Keratinocyte (primary cell): ENCODE measurements at regions not wholly inside any gene's neighbourhood (a gene's known extent, or its start where the extent isn't known, plus 50 kb on each side); places are given as distances from the start of the nearest gene placed in this dataset.

Source experiments
- DNase-seq: peaks from one replicate; pipeline ENCODE4 v3.0.0-alpha.2; 2011; ENCODE audit warnings: low read depth, missing footprints, low spot score
- FAIRE-seq: peaks from 2 replicates; lab custom pipeline; 2011; peaks lifted over from hg19 to GRCh38; lab: Jason Lieb, UNC
- H2AFZ ChIP-seq: 2 replicates; pipeline ENCODE4 v1.6.0; 2012; ENCODE audit warnings: low read length, control low read depth, inconsistent platforms; ENCODE audit not compliant: control insufficient read depth
- H3K27ac ChIP-seq: 2 replicates; pipeline ENCODE4 v1.5.1; 2011; ENCODE audit warnings: low read length; ENCODE audit not compliant: control insufficient read depth, insufficient read depth
- H3K27me3 ChIP-seq: 3 replicates; pipeline ENCODE4 v1.6.0; 2011; ENCODE audit warnings: low read length; ENCODE audit not compliant: control insufficient read depth, insufficient read depth; ENCODE audit errors: extremely low read depth
- H3K36me3 ChIP-seq, 2 experiments: 2 replicates in 1 of 2; 3 replicates in 1 of 2; pipeline ENCODE4 v1.5.1; 2011; ENCODE audit warnings: low read length in 2 of 2, mild to moderate bottlenecking in 1 of 2; ENCODE audit not compliant: control insufficient read depth in 2 of 2, insufficient read depth in 2 of 2; ENCODE audit errors: extremely low read depth in 1 of 2
- H3K4me1 ChIP-seq: 3 replicates; pipeline ENCODE4 v1.5.1; 2011; ENCODE audit warnings: low read length; ENCODE audit not compliant: control insufficient read depth, insufficient read depth; ENCODE audit errors: extremely low read depth
- H3K4me2 ChIP-seq: 3 replicates; pipeline ENCODE4 v1.6.0; 2011; ENCODE audit warnings: low read depth, low read length; ENCODE audit not compliant: control insufficient read depth, insufficient read depth; ENCODE audit errors: extremely low read depth
- H3K4me3 ChIP-seq, 3 experiments: fragments of 200-600 bp in 1 of 3; sonication (generic) in 1 of 3; 2 replicates in 2 of 3; 3 replicates in 1 of 3; pipeline ENCODE4 v1.5.1; 2011 to 2016; ENCODE audit warnings: low read length in 3 of 3, mild to moderate bottlenecking in 3 of 3, control low read depth in 2 of 3, inconsistent platforms in 1 of 3, low read depth in 1 of 3, mixed read lengths in 1 of 3, mixed run types in 1 of 3, moderate library complexity in 1 of 3; ENCODE audit not compliant: control insufficient read depth in 2 of 3, insufficient read depth in 2 of 3; ENCODE audit errors: extremely low read depth in 1 of 3
- H3K79me2 ChIP-seq: 2 replicates; pipeline ENCODE4 v1.6.0; 2012; ENCODE audit warnings: low read length; ENCODE audit not compliant: control insufficient read depth, insufficient read depth
- H3K9ac ChIP-seq: 3 replicates; pipeline ENCODE4 v1.6.0; 2011; ENCODE audit warnings: low read length; ENCODE audit not compliant: control insufficient read depth, insufficient read depth; ENCODE audit errors: extremely low read depth
- H3K9me1 ChIP-seq: 3 replicates; pipeline ENCODE4 v1.6.0; 2011; ENCODE audit warnings: low read length; ENCODE audit not compliant: control insufficient read depth, insufficient read depth; ENCODE audit errors: extremely low read depth
- H3K9me3 ChIP-seq: 2 replicates; pipeline ENCODE4 v1.5.1; 2012; ENCODE audit warnings: low read depth, low read length; ENCODE audit not compliant: control insufficient read depth
- H4K20me1 ChIP-seq: 3 replicates; pipeline ENCODE4 v1.6.0; 2011; ENCODE audit warnings: low read length; ENCODE audit not compliant: control insufficient read depth, insufficient read depth; ENCODE audit errors: extremely low read depth
- CTCF ChIP-seq, 3 experiments: IDR thresholded peaks in 1 of 3; conservative IDR thresholded peaks in 1 of 3; optimal IDR thresholded peaks in 1 of 3; 2 replicates in 2 of 3; 3 replicates in 1 of 3; pipeline versions ENCODE3 to v1.5.1; 2011; ENCODE audit warnings: low read length in 3 of 3, mild to moderate bottlenecking in 3 of 3, moderate library complexity in 2 of 3, control low read depth in 1 of 3, inconsistent platforms in 1 of 3; ENCODE audit not compliant: insufficient read depth in 2 of 3; ENCODE audit errors: extremely low read depth in 1 of 3
- EZH2 ChIP-seq: IDR thresholded peaks from one replicate; pipeline ENCODE4 v1.6.1; 2012; ENCODE audit warnings: inconsistent platforms, mild to moderate bottlenecking, low read length, moderate library complexity
- dilution Hi-C: fragments of 300-500 bp; cut with MboI; formaldehyde crosslinking; loops from one replicate; pipeline ENCODE4 v1.7.0; 2020; ENCODE audit warnings: low sequenced_read_pairs; ENCODE audit not compliant: extremely low pct_ligation_motif_present

DNA sequence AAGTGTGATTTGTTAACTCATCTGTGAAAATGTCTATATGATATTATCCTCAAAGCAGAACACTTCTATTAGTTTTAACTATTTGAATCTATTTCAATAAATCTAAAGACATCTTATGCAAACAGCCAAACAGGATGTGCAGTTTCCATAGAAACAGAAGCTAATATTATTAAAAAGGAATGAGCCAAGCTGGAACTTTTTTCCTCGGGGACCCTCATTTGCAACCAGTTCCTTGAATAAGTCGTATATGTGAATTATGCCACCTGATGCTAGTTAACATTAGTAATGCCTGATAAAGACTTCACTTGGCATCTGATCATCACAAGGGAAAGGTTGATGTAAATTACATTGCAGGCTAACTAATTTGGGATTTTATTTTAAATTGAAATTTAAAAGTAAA lies 216.9 kb upstream of the SMLR1 start:
- Histone ChIP-seq H3K27me3 (no peaks in the 10 kb centered on the region), H3K4me2 (no peak overlapping the region), H3K4me1 (peaks cover 5% of the 10 kb centered on the region), H2AFZ (no peak overlapping the region), H3K9me3 (no peaks in the 10 kb centered on the region), H3K79me2 (no peaks in the 10 kb centered on the region), H3K36me3 (no peaks in the 10 kb centered on the region), H3K9me1 (no peaks in the 10 kb centered on the region), H4K20me1 (no peaks in the 10 kb centered on the region), H3K27ac (no peak overlapping the region), H3K9ac (no peak overlapping the region), H3K4me3 (no peak overlapping the region)
- dilution Hi-C loops: no loop called here
- DNase-seq: no peak
- no peak for TF ChIP-seq EZH2
- no peak for TF ChIP-seq CTCF (optimal IDR thresholded peaks at IDR 0.05 in 1 of 3, IDR thresholded peaks at IDR 0.05 in 1 of 3, conservative IDR thresholded peaks at IDR 0.05 in 1 of 3; ENCODE audit: extremely low read depth in 1 of 3, insufficient read depth in 2 of 3, low read length in 3 of 3)
- FAIRE-seq: no peak

- peak; percentile 43 for FAIRE-seq
- H2AFZ ChIP-seq: no peak overlapping the region
- dilution Hi-C loops: no loop called here
These were observed 215.8 kb upstream of the SMLR1 start for GRCh38 chr6:130611366-130611765.

More at GRCh38 chr6:130611366-130611765, 215.8 kb upstream of the SMLR1 start:
- H3K4me3 ChIP-seq: no peak overlapping the region
- H3K27me3 ChIP-seq: no peaks in the 10 kb centered on the region
- H3K27ac ChIP-seq: no peak overlapping the region
- H3K4me2 ChIP-seq: no peak overlapping the region
- H3K9me3 ChIP-seq: no peaks in the 10 kb centered on the region
- H3K9me1 ChIP-seq: no peaks in the 10 kb centered on the region
- no peaks in the 10 kb centered on the region for H4K20me1 ChIP-seq
- DNase-seq: no peak
- no peak for TF ChIP-seq EZH2
- TF ChIP-seq CTCF (optimal IDR thresholded peaks at IDR 0.05 in 1 of 3, IDR thresholded peaks at IDR 0.05 in 1 of 3, conservative IDR thresholded peaks at IDR 0.05 in 1 of 3; ENCODE audit: extremely low read depth in 1 of 3, insufficient read depth in 2 of 3, low read length in 3 of 3): no peak
- no peaks in the 10 kb centered on the region for H3K36me3 ChIP-seq
- H3K9ac ChIP-seq: no peak overlapping the region
- H3K4me1 ChIP-seq: peaks cover 4% of the 10 kb centered on the region
- H3K79me2 ChIP-seq: no peaks in the 10 kb centered on the region
